ENCODE measurements at regions not wholly inside any gene's neighbourhood (a gene's known extent, or its start where the extent isn't known, plus 50 kb on each side); places are given as distances from the start of the nearest gene placed in this dataset.

- ATAC-seq (no peak), FAIRE-seq (no peak), DNase-seq (ENCODE audit: extremely low read depth in 1 of 4, low spot score in 3 of 4) (no peak)
- Histone ChIP-seq H3K36me3 (ENCODE audit: control insufficient read depth, insufficient read depth, low read length) (no peaks in the 10 kb centered on the region), H4K20me1 (replicated peaks; ENCODE audit: control insufficient read depth, insufficient read depth, low read length) (no peaks in the 10 kb centered on the region), H3K27me3 (ENCODE audit: control insufficient read depth in 2 of 2, insufficient read depth in 2 of 2, low read length in 2 of 2) (peaks cover 10 to 13% of the 10 kb centered on the region in 2 experiments; a peak in 3 of 5 replicates), H2AFZ (ENCODE audit: low read depth, low read length) (no peak overlapping the region), H3K4me3 (no peak overlapping the region), H3K79me2 (ENCODE audit: control insufficient read depth, insufficient read depth, low read length) (no peaks in the 10 kb centered on the region), H3K9ac (ENCODE audit: insufficient read depth in 1 of 2, low read depth in 2 of 2, low read length in 2 of 2) (no peak overlapping the region), H3K4me2 (ENCODE audit: insufficient read depth, low read length) (no peak overlapping the region), H3K9me1 (ENCODE audit: control insufficient read depth, insufficient read depth, low read length) (no peaks in the 10 kb centered on the region), H3K9me3 (replicated peaks; ENCODE audit: control insufficient read depth, insufficient read depth, low read depth, low read length) (no peaks in the 10 kb centered on the region), H3K27ac (ENCODE audit: extremely low read depth, low read depth, low read length) (no peak overlapping the region), H3K4me1 (replicated peaks in 1 of 2; ENCODE audit: control insufficient read depth in 2 of 2, insufficient read depth in 2 of 2, low read length in 2 of 2) (no peaks in the 10 kb centered on the region)
- intact Hi-C loops (cut with micrococcal nuclease), result no loop called here
- BruUV-seq (replicated peaks), result no TSS peak
- 10% methylated on average over 8 of the region's 8 CpGs for WGBS (ENCODE audit: insufficient coverage, low coverage, missing lambda C conversion rate)
- TF ChIP-seq, protein P1, sequence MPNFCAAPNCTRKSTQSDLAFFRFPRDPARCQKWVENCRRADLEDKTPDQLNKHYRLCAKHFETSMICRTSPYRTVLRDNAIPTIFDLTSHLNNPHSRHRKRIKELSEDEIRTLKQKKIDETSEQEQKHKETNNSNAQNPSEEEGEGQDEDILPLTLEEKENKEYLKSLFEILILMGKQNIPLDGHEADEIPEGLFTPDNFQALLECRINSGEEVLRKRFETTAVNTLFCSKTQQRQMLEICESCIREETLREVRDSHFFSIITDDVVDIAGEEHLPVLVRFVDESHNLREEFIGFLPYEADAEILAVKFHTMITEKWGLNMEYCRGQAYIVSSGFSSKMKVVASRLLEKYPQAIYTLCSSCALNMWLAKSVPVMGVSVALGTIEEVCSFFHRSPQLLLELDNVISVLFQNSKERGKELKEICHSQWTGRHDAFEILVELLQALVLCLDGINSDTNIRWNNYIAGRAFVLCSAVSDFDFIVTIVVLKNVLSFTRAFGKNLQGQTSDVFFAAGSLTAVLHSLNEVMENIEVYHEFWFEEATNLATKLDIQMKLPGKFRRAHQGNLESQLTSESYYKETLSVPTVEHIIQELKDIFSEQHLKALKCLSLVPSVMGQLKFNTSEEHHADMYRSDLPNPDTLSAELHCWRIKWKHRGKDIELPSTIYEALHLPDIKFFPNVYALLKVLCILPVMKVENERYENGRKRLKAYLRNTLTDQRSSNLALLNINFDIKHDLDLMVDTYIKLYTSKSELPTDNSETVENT (CRISPR knock-in tag; IDR thresholded peaks at IDR 0.05), result no peak
- TF ChIP-seq ZC3H4 (CRISPR knock-in tag; IDR thresholded peaks at IDR 0.05; ENCODE audit: borderline replicate concordance) (no peak), ELK1 (CRISPR knock-in tag; IDR thresholded peaks at IDR 0.05) (no peak), ELF2 (CRISPR knock-in tag; IDR thresholded peaks at IDR 0.05) (no peak), TBL1XR1 (IDR thresholded peaks at IDR 0.05; ENCODE audit: low read length in 2 of 2) (no peak), HMG20B (CRISPR knock-in tag; IDR thresholded peaks at IDR 0.05) (no peak), TCFL5 (CRISPR knock-in tag; conservative IDR thresholded peaks at IDR 0.05) (no peak), MEIS2 (IDR thresholded peaks at IDR 0.05; ENCODE audit: partially characterized antibody) (no peak), ZNF436 (CRISPR knock-in tag; IDR thresholded peaks at IDR 0.05) (no peak)
- TF ChIP-seq, protein P2, sequence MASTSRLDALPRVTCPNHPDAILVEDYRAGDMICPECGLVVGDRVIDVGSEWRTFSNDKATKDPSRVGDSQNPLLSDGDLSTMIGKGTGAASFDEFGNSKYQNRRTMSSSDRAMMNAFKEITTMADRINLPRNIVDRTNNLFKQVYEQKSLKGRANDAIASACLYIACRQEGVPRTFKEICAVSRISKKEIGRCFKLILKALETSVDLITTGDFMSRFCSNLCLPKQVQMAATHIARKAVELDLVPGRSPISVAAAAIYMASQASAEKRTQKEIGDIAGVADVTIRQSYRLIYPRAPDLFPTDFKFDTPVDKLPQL (IDR thresholded peaks at IDR 0.05; ENCODE audit: extremely low read depth, insufficient read length), result no peak
- POLR2A ChIA-PET, result interaction anchor here (0.7 to 1.2 kb wide), 2 partner anchors 10 to 19 kb away, joined by 3 to 4 read pairs; no protein-coding TSS in a partner anchor
- CTCF ChIA-PET (ENCODE audit: low intra/inter-chr PET ratio), result no interaction called here
- in situ Hi-C loops (cut with MboI), result no loop called here
Observed at GRCh38 chr3:150344079-150344759, 63.9 kb upstream of the TSC22D2 start.
